SK-N-DZ (cell line): ENCODE measurements at regions not wholly inside any gene's neighbourhood (a gene's known extent, or its start where the extent isn't known, plus 50 kb on each side); places are given as distances from the start of the nearest gene placed in this dataset.
A peak's percentile ranks its signal among the peaks of the same experiment; 100 is the strongest.
"Not testable (repeated sequence)": the region's sequence is repeated elsewhere in the genome, so short reads cannot be mapped to it uniquely, and the experiment has no call there.

Source experiments
- DNase-seq: peaks from one replicate; pipeline ENCODE4 v3.0.0-alpha.2; 2015; ENCODE audit warnings: low spot score

- no peak for DNase-seq
Observed at GRCh38 chr6:88499845-88500699, 333.9 kb upstream of the CNR1 start.

GRCh38 chr6:88499436-88499835, 333.3 kb upstream of the CNR1 start:
- no peak for DNase-seq

GRCh38 chr6:88497403-88497802, 331.3 kb upstream of the CNR1 start:
- DNase-seq: not testable (repeated sequence)

- no peak for DNase-seq
Observed at GRCh38 chr6:88494401-88495140, 328.4 kb upstream of the CNR1 start.

GRCh38 chr6:88493717-88494116, 327.6 kb upstream of the CNR1 start:
- DNase-seq: no peak

- DNase-seq: peak; percentile 36
Observed at GRCh38 chr6:88492824-88493223, 326.7 kb upstream of the CNR1 start.

- DNase-seq: no peak
Observed at GRCh38 chr6:88492241-88492640, 326.1 kb upstream of the CNR1 start.

GRCh38 chr6:88491266-88491880, 325.2 kb upstream of the CNR1 start:
- no peak for DNase-seq

GRCh38 chr6:88490908-88491264, 324.7 kb upstream of the CNR1 start:
- no peak for DNase-seq

GRCh38 chr6:88490195-88490907, 324.2 kb upstream of the CNR1 start:
- no peak for DNase-seq

- no peak for DNase-seq
Observed at GRCh38 chr6:88483424-88483823, 317.3 kb upstream of the CNR1 start.

- DNase-seq: no peak
Observed at GRCh38 chr6:88482465-88482864, 316.3 kb upstream of the CNR1 start.

- no peak for DNase-seq
Observed at GRCh38 chr6:88481519-88481918, 315.4 kb upstream of the CNR1 start.

GRCh38 chr6:88480816-88481215, 314.7 kb upstream of the CNR1 start:
- DNase-seq: no peak

- no peak for DNase-seq
Observed at GRCh38 chr6:88477413-88477812, 311.3 kb upstream of the CNR1 start.

- no peak for DNase-seq
Observed at GRCh38 chr6:88476388-88476787, 310.2 kb upstream of the CNR1 start.

GRCh38 chr6:88474720-88475119, 308.6 kb upstream of the CNR1 start:
- no peak for DNase-seq

- peak; percentile 4 for DNase-seq
Observed at GRCh38 chr6:88473589-88473988, 307.4 kb upstream of the CNR1 start.

- DNase-seq: peak; percentile 62
Observed at GRCh38 chr6:88472851-88473525, 306.8 kb upstream of the CNR1 start.

- DNase-seq: no peak
Observed at GRCh38 chr6:88459643-88460042, 293.5 kb upstream of the CNR1 start.

- no peak for DNase-seq
Observed at GRCh38 chr6:88459189-88459588, 293.0 kb upstream of the CNR1 start.
